SK-N-SH treated with all-trans-retinoic acid at 6 μM for 48 hours (cell line): ENCODE measurements at regions not wholly inside any gene's neighbourhood (a gene's known extent, or its start where the extent isn't known, plus 50 kb on each side); places are given as distances from the start of the nearest gene placed in this dataset.
"Not testable (repeated sequence)": the region's sequence is repeated elsewhere in the genome, so short reads cannot be mapped to it uniquely, and the experiment has no call there.

Source experiments
- ATAC-seq: fragments of 200-7000 bp; cut with Tn5 transposase; 3 replicates; pipeline ENCODE4 v1.9.1; 2020; ENCODE audit warnings: mild to moderate bottlenecking, moderate library complexity
- ARNTL ChIP-seq: fragments of 450-650 bp; formaldehyde crosslinking; IDR thresholded peaks from 2 replicates; pipeline ENCODE4 v1.5.0; 2020; ENCODE audit warnings: low read depth, mild to moderate bottlenecking, moderate library complexity, borderline replicate concordance
- CSDC2 ChIP-seq: fragments of 250-450 bp; sonication (Bioruptor Pico); IDR thresholded peaks from 2 replicates; pipeline ENCODE4 v1.5.0; 2020; ENCODE audit warnings: mild to moderate bottlenecking, moderate library complexity
- ESRRG ChIP-seq: fragments of 250-450 bp; sonication (Bioruptor Pico); IDR thresholded peaks from 2 replicates; pipeline ENCODE4 v1.6.1; 2021; ENCODE audit warnings: mild to moderate bottlenecking
- GLIS3 ChIP-seq: fragments of 250-450 bp; sonication (Bioruptor Pico); IDR thresholded peaks from 2 replicates; pipeline ENCODE4 v1.5.0; 2020; ENCODE audit warnings: mild to moderate bottlenecking, moderate library complexity
- OSR1 ChIP-seq: fragments of 250-450 bp; sonication (Bioruptor Pico); IDR thresholded peaks from 2 replicates; pipeline ENCODE4 v1.8.0; 2022; ENCODE audit warnings: moderate library complexity, mild to moderate bottlenecking, inconsistent platforms
- PATZ1 ChIP-seq: fragments of 250-450 bp; sonication (Bioruptor Pico); IDR thresholded peaks from 2 replicates; pipeline ENCODE4 v1.8.0; 2020; ENCODE audit warnings: mild to moderate bottlenecking, moderate library complexity, borderline replicate concordance
- POU6F1 ChIP-seq: fragments of 250-450 bp; sonication (Bioruptor Pico); IDR thresholded peaks from 2 replicates; pipeline ENCODE4 v1.8.0; 2021; ENCODE audit warnings: low read depth, mild to moderate bottlenecking, moderate library complexity, borderline replicate concordance
- PPARA ChIP-seq: fragments of 250-450 bp; sonication (Bioruptor Pico); IDR thresholded peaks from 2 replicates; pipeline ENCODE4 v1.5.0; 2020; ENCODE audit warnings: mild to moderate bottlenecking, borderline replicate concordance
- RARB ChIP-seq: fragments of 250-450 bp; sonication (Bioruptor Pico); IDR thresholded peaks from 2 replicates; pipeline ENCODE4 v1.8.0; 2021; ENCODE audit warnings: mild to moderate bottlenecking, moderate library complexity
- SNAI2 ChIP-seq: fragments of 250-450 bp; sonication (Bioruptor Pico); IDR thresholded peaks from 2 replicates; pipeline ENCODE4 v1.5.0; 2020; ENCODE audit warnings: mild to moderate bottlenecking, moderate library complexity
- TCF4 ChIP-seq: fragments of 250-450 bp; sonication (Bioruptor Pico); IDR thresholded peaks from 2 replicates; pipeline ENCODE4 v1.8.0; 2021; ENCODE audit warnings: mild to moderate bottlenecking, moderate library complexity, borderline replicate concordance
- TOX ChIP-seq: fragments of 250-450 bp; sonication (Bioruptor Pico); IDR thresholded peaks from 2 replicates; pipeline ENCODE4 v1.8.0; 2021; ENCODE audit warnings: mild to moderate bottlenecking, moderate library complexity, borderline replicate concordance
- ZC3H10 ChIP-seq: fragments of 250-450 bp; sonication (Bioruptor Pico); IDR thresholded peaks from 2 replicates; pipeline ENCODE4 v1.5.1; 2021; ENCODE audit warnings: mild to moderate bottlenecking, moderate library complexity
- ZFP3 ChIP-seq: fragments of 250-450 bp; sonication (Bioruptor Pico); IDR thresholded peaks from 2 replicates; pipeline ENCODE4 v1.5.0; 2020; ENCODE audit warnings: mild to moderate bottlenecking, moderate library complexity
- ZFP30 ChIP-seq: fragments of 450-650 bp; formaldehyde crosslinking; IDR thresholded peaks from 2 replicates; pipeline ENCODE4 v1.5.0; 2022; ENCODE audit warnings: mild to moderate bottlenecking, moderate library complexity
- ZNF565 ChIP-seq: fragments of 450-650 bp; formaldehyde crosslinking; conservative IDR thresholded peaks from 2 replicates; pipeline ENCODE4 v1.5.0; 2020; ENCODE audit warnings: low read depth, mild to moderate bottlenecking, moderate library complexity
- ZNF70 ChIP-seq: fragments of 450-650 bp; formaldehyde crosslinking; IDR thresholded peaks from 2 replicates; pipeline ENCODE4 v1.5.0; 2020; ENCODE audit warnings: mild to moderate bottlenecking, moderate library complexity
- TF ChIP-seq, protein P1 (sequence below): fragments of 250-450 bp; sonication (Bioruptor Pico); IDR thresholded peaks from 2 replicates; pipeline ENCODE4 v1.5.0; 2020; ENCODE audit warnings: mild to moderate bottlenecking, moderate library complexity

DNA sequence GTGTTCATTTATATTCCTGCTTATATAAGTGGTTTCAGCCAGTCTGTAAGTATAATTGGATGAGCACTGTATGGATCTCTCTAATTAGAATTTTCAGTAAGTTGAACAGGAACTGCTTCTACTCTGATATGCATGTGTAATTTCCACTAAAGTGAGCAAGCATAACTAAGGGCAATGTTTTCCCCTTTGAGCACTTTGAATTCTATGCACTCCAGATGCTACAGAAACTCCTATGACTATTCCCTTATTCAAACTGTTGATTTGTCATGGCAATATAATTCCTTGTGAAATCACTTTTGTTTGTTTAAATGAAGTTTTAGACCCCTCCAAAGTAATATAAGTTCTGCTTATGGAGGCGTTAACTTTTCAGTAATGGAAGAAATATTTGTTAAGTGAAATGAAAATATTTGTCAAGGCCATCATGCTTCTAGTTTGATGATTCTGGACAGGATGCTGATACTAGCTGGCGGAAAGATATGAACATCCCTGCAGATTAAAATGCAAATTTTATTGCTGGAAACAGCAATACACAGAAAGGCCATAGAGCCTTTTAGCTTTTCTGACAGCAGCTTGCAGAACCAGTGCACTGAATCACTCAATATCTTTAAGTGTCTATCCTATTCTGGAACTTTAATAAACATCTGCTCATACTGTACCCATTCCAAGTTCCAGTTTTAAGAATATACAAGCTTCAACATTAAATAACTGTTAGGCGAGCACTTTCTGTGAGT lies 1460.8 kb downstream of the RAPGEF2 start (continued):
- TF ChIP-seq TOX (no peak), ZFP30 (CRISPR knock-in tag) (no peak)

DNA sequence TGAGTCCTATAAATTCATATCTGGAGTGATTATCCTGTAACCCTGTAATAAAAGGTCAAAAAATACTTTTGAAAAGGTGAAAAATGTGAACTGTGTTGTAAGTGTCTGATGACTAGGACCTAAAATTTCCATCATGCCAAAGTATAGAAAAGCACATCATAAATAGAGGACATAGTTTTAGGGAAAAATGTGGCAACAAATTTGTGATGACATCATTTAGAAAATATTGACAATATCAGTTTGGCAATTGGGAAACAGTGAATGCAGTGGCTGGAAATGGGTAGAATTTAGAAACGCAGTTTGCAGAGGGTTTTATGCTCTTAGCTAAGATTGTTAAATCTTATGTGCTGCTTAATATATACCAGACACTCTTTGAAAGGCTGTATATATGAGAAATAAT lies 1464.8 kb downstream of the RAPGEF2 start:
- no peak for ATAC-seq
- TF ChIP-seq ZNF565 (CRISPR knock-in tag) (no peak), GLIS3 (no peak), POU6F1 (CRISPR knock-in tag) (no peak), TCF4 (no peak), ZFP3 (CRISPR knock-in tag) (no peak), ZNF70 (CRISPR knock-in tag) (no peak), CSDC2 (CRISPR knock-in tag) (no peak), PATZ1 (CRISPR knock-in tag) (no peak), ZFP30 (CRISPR knock-in tag) (no peak), TOX (no peak), ESRRG (CRISPR knock-in tag) (no peak), ARNTL (CRISPR knock-in tag) (no peak), ZC3H10 (CRISPR knock-in tag) (no peak), SNAI2 (CRISPR knock-in tag) (no peak), RARB (no peak)
- TF ChIP-seq, protein P1, sequence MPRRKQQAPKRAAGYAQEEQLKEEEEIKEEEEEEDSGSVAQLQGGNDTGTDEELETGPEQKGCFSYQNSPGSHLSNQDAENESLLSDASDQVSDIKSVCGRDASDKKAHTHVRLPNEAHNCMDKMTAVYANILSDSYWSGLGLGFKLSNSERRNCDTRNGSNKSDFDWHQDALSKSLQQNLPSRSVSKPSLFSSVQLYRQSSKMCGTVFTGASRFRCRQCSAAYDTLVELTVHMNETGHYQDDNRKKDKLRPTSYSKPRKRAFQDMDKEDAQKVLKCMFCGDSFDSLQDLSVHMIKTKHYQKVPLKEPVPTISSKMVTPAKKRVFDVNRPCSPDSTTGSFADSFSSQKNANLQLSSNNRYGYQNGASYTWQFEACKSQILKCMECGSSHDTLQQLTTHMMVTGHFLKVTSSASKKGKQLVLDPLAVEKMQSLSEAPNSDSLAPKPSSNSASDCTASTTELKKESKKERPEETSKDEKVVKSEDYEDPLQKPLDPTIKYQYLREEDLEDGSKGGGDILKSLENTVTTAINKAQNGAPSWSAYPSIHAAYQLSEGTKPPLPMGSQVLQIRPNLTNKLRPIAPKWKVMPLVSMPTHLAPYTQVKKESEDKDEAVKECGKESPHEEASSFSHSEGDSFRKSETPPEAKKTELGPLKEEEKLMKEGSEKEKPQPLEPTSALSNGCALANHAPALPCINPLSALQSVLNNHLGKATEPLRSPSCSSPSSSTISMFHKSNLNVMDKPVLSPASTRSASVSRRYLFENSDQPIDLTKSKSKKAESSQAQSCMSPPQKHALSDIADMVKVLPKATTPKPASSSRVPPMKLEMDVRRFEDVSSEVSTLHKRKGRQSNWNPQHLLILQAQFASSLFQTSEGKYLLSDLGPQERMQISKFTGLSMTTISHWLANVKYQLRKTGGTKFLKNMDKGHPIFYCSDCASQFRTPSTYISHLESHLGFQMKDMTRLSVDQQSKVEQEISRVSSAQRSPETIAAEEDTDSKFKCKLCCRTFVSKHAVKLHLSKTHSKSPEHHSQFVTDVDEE = no peak

- TF ChIP-seq PATZ1 (CRISPR knock-in tag) (no peak), CSDC2 (CRISPR knock-in tag) (no peak), POU6F1 (CRISPR knock-in tag) (no peak), ZC3H10 (CRISPR knock-in tag) (no peak), PPARA (CRISPR knock-in tag) (no peak), TOX (no peak), OSR1 (CRISPR knock-in tag) (no peak), RARB (no peak), ARNTL (CRISPR knock-in tag) (no peak), TCF4 (no peak)
- ATAC-seq = no peak
Observed at GRCh38 chr4:160570271-160570670, 1467.4 kb downstream of the RAPGEF2 start.

GRCh38 chr4:160574272-160574671 lies 1471.4 kb downstream of the RAPGEF2 start:
- not testable (repeated sequence) for ATAC-seq
